NCI-H1436 (cell line): ENCODE measurements at regions not wholly inside any gene's neighbourhood (a gene's known extent, or its start where the extent isn't known, plus 50 kb on each side); places are given as distances from the start of the nearest gene placed in this dataset.

Experiments
- DNase-seq: peaks from one replicate; lab custom pipeline; 2025; lab: John Stamatoyannopoulos, UW

- DNase-seq, result no peak
These were observed 469.9 kb upstream of the CDH5 start for GRCh38 chr16:65896448-65897153.

DNA sequence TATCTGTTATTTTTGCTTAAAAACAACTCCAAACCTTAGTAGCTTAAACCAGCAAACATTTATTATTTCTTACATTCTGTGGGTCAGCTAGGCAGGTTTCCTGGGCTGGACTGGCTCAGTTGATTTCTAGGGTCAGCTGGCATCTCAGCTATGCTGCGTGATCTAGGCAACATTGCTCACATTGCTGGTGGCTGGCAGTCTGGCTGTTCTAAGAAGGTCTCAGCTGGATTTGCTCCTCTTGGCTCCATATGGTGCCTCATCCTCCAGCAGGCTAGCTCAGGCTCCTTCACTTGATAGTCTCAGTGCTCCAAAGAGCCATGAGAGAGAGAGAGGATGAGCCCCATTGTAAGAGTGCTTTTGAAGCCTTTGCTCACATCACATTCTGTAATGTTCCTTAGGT, 470.6 kb upstream of the CDH5 start:
- no peak for DNase-seq

DNA sequence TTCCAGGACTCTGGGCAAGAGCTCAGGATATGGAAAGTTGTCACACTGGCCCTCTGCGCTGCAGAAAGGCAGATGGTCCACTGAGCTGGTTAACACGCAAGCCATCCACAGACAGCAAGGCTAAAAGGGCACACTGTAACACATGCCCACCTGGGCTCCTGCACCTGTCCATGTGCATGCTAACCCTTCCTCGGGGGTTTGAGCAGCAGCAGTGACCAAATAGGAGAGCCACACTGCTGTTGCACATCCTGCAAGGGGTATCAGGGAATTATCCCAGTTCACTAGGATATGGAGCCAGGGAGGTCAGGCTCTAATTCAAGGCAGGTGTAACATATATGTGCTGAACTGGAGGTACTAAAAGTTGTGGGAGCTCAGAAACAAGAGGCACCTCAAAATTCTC, 471.0 kb upstream of the CDH5 start:
- DNase-seq, result no peak

GRCh38 chr16:65890203-65890602, 476.3 kb upstream of the CDH5 start:
- no peak for DNase-seq

GRCh38 chr16:65889533-65889966, 476.9 kb upstream of the CDH5 start:
- no peak for DNase-seq

- DNase-seq, result no peak
These were observed 478.3 kb upstream of the CDH5 start for GRCh38 chr16:65888201-65888600.

DNA sequence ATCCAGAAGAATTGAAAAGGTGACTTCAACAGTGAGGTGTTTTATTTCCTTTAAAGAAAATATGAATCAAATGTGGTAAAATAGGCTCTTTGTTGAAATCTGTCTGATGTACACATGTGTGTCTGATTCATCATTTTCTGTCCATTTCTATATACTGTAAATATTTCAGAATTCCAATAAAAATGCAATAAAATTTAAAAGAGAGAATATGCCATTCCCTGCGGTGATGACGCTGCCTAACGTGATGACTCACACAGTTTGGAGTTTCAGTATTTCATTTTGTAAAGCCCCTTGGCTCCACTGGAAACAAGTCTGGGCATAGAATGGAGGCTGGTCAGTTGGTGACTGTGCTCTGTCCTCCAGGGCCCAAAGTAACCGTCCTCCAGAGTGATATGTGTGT, 482.5 kb upstream of the CDH5 start:
- DNase-seq, result no peak

DNA sequence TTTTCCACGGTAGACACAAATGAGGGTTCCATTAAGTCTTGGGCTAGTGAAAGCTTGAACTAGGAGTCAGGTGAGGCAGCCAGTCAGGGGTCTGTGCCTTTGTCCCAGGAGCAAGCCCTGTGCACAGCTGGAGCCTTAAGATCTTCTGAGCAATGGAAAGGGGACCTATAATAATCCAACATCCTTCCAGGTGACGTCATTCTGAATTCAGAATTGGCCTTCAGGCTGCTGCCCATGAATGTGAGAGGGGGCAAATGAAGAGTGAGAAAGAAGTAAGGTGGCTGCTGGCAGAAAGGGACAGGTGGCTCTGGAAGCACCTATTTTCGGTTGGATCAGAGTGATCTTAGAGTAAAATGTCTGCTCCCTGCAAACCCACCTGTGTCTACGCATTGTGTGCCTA, 488.1 kb upstream of the CDH5 start:
- DNase-seq, result no peak

DNA sequence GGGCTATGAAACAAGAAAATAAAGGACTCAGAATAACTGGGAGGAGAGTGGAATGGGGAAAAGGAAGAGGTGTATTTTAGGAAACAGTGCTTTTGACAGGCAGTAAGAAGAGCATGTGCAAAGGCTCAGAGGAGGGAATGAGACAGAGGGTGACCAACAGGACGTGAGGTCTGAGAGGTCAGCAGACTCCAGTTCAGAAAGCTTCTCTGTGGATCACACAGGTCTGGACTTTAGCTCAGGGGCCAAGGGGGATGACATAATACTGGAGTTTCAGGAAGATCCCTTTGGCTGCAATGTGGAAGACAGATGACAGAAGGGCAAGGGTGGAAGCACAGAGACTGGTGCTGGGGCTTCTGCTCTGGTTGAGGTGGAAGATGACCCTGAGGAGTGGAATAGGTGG, 489.9 kb upstream of the CDH5 start:
- no peak for DNase-seq

DNA sequence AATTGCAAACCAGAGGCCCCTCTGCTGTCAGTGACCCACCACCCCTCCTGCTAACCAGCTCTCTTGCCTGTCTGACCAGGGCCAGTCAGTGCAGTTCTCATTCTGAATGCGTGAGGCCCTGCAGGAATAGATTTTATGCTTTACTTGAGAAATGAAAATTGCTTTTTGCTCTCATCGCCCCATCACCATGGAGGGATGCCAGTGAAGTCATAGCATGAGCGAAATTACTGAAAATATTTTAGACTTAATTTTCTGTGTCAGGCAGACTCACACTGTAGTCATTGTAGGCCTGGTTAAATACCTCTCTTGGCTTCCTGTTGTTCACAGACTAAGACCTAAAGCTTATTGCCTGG, 490.5 kb upstream of the CDH5 start:
- DNase-seq, result no peak

GRCh38 chr16:65875381-65876055, 491.0 kb upstream of the CDH5 start:
- DNase-seq, result no peak

DNA sequence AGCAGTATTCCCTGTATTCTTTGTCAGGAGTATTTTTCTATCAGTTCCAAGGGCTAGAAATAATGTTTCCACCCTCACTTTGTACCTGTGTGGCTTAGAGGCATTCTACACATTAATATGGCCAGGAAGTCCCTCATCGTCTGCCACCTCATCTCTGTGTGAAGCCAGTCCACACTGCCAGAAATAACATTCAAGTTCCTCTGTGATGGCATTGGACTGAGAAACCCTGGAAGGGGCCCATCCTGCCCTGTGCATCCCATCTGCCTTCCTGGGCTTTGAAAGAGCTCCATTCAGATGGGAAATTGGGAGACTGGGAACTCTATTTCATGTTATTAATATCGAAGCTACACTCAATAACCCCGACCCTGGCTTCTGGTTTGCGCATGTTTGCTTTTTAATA, 497.2 kb upstream of the CDH5 start:
- DNase-seq, result no peak

- no peak for DNase-seq
These were observed 499.1 kb upstream of the CDH5 start for GRCh38 chr16:65867276-65867960.

DNA sequence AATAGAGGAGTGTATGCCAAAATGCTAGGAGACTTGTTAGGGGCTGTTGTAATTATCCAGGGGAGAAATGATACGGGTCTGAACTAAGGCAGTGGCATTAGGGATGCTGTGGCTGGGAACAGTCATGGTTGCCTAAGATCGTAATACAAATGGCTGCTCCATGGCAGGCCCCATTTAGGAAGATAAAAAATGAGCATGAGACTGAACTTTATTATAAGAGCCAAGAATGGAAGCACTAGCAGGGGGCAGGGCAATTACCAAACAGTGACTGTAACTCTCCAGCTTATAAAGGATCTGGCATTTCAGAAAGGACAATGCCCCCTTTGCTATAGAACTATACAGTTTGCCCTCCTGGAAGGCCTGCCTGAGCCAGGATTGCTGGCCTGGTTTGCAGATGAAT, 503.3 kb upstream of the CDH5 start:
- no peak for DNase-seq

DNA sequence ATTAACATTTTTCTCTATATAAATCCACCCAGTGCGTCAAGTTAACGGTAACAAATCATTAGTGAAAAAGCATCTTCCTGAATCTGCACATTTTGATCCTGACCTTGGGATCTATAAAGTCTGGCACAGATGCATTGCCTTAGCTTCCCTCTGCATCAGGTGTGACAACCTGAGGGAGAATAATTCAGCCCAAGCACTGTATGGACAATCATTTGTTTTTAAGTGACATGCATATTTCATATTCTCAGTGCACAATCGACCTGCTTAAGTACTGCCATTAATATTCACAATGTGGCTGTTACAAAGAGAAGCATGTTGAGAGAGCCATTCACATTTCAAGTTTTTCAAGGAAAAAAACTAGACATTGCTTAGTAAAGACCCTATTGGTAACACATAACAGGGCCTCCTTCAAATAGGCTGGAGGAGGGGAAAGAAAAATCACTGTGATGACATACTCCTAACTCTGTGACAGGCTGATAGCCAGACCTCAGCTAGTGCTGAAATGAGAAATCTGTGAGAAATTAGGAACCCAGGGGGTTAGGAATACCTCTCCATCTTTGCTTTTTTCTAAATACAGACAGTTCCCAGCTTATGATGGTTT, 505.3 kb upstream of the CDH5 start:
- DNase-seq, result no peak

- DNase-seq, result no peak
These were observed 511.0 kb upstream of the CDH5 start for GRCh38 chr16:65855171-65856145.

- no peak for DNase-seq
These were observed 520.3 kb upstream of the CDH5 start for GRCh38 chr16:65846210-65846602.

GRCh38 chr16:65845466-65846209, 520.9 kb upstream of the CDH5 start:
- DNase-seq, result no peak

- no peak for DNase-seq
These were observed 522.5 kb upstream of the CDH5 start for GRCh38 chr16:65843941-65844340.

- DNase-seq, result no peak
These were observed 524.4 kb upstream of the CDH5 start for GRCh38 chr16:65842067-65842466.

GRCh38 chr16:65838001-65838400, 528.5 kb upstream of the CDH5 start:
- no peak for DNase-seq
